ENCODE measurements at regions not wholly inside any gene's neighbourhood (a gene's known extent, or its start where the extent isn't known, plus 50 kb on each side); places are given as distances from the start of the nearest gene placed in this dataset.
A peak's percentile ranks its signal among the peaks of the same experiment; 100 is the strongest.
"Not testable (repeated sequence)": the region's sequence is repeated elsewhere in the genome, so short reads cannot be mapped to it uniquely, and the experiment has no call there.

- no peaks in the 10 kb centered on the region for H3K9me3 ChIP-seq
- H3K27ac ChIP-seq, result no peak overlapping the region
- H3K9ac ChIP-seq, result no peak overlapping the region
- H3K4me2 ChIP-seq, result no peak overlapping the region
- no peaks in the 10 kb centered on the region for H3K36me3 ChIP-seq
- no peaks in the 10 kb centered on the region for H4K20me1 ChIP-seq
- no peak for TF ChIP-seq Cebpa-rat (IDR thresholded peaks at IDR 0.05)
- peaks cover 38% of the 10 kb centered on the region for H3K4me1 ChIP-seq
- no peaks in the 10 kb centered on the region for H3K27me3 ChIP-seq
- no peak overlapping the region for H3K4me3 ChIP-seq
Measured at GRCh38 chr17:77074681-77075080, 66.1 kb upstream of the SEC14L1 start.

- Histone ChIP-seq H3K27ac (no peak overlapping the region), H4K20me1 (no peaks in the 10 kb centered on the region), H3K9ac (no peak overlapping the region), H3K9me3 (no peaks in the 10 kb centered on the region), H3K4me1 (peaks cover 54% of the 10 kb centered on the region), H3K27me3 (no peaks in the 10 kb centered on the region), H3K4me3 (no peak overlapping the region), H3K36me3 (no peaks in the 10 kb centered on the region), H3K4me2 (no peak overlapping the region)
- TF ChIP-seq Cebpa-rat (IDR thresholded peaks at IDR 0.05), result no peak
Measured at GRCh38 chr17:77076124-77076830, 64.5 kb upstream of the SEC14L1 start.

GRCh38 chr17:77083531-77083930, 57.2 kb upstream of the SEC14L1 start:
- no peaks in the 10 kb centered on the region for H3K36me3 ChIP-seq
- H4K20me1 ChIP-seq, result no peaks in the 10 kb centered on the region
- peaks cover 99% of the 10 kb centered on the region for H3K4me1 ChIP-seq
- H3K27me3 ChIP-seq, result no peaks in the 10 kb centered on the region
- H3K9me3 ChIP-seq, result no peaks in the 10 kb centered on the region
- no peak for TF ChIP-seq Cebpa-rat (IDR thresholded peaks at IDR 0.05)
- peak overlapping the region; percentile 99 for H3K27ac ChIP-seq
- peak overlapping the region; percentile 81 for H3K9ac ChIP-seq
- no peak overlapping the region for H3K4me3 ChIP-seq
- peak overlapping the region; percentile 91 for H3K4me2 ChIP-seq

GRCh38 chr17:77085926-77086432, 54.8 kb upstream of the SEC14L1 start:
- H3K4me3 ChIP-seq, result peak overlapping the region; percentile 66
- peak overlapping the region; percentile 91 for H3K4me2 ChIP-seq
- no peak for TF ChIP-seq Cebpa-rat (IDR thresholded peaks at IDR 0.05)
- H3K9me3 ChIP-seq, result no peaks in the 10 kb centered on the region
- peaks cover 14% of the 10 kb centered on the region for H3K36me3 ChIP-seq
- H4K20me1 ChIP-seq, result no peaks in the 10 kb centered on the region; the same call in 1 of the 2 replicates
- H3K4me1 ChIP-seq, result peaks cover 94% of the 10 kb centered on the region
- H3K27ac ChIP-seq, result peak overlapping the region; percentile 99
- H3K27me3 ChIP-seq, result no peaks in the 10 kb centered on the region
- peak overlapping the region; percentile 81 for H3K9ac ChIP-seq

GRCh38 chr17:77086433-77087010, 54.2 kb upstream of the SEC14L1 start:
- Histone ChIP-seq H3K27me3 (no peaks in the 10 kb centered on the region), H3K4me1 (peaks cover 94% of the 10 kb centered on the region), H3K27ac (peak overlapping the region; percentile 99), H3K9me3 (no peaks in the 10 kb centered on the region), H3K9ac (peak overlapping the region; percentile 81), H3K4me3 (peak overlapping the region; percentile 66), H3K36me3 (peaks cover 19% of the 10 kb centered on the region), H3K4me2 (peak overlapping the region; percentile 91), H4K20me1 (no peaks in the 10 kb centered on the region; the same call in 1 of the 2 replicates)
- TF ChIP-seq Cebpa-rat (IDR thresholded peaks at IDR 0.05), result no peak

- peak overlapping the region; percentile 99 for H3K27ac ChIP-seq
- H3K4me3 ChIP-seq, result peak overlapping the region; percentile 90
- H3K4me2 ChIP-seq, result peak overlapping the region; percentile 91
- peaks cover 5% of the 10 kb centered on the region; the same call in 1 of the 2 replicates for H4K20me1 ChIP-seq
- no peak for TF ChIP-seq Cebpa-rat (IDR thresholded peaks at IDR 0.05)
- peak overlapping the region; percentile 99 for H3K9ac ChIP-seq
- H3K9me3 ChIP-seq, result no peaks in the 10 kb centered on the region
- peaks cover 32% of the 10 kb centered on the region for H3K36me3 ChIP-seq
- H3K4me1 ChIP-seq, result peaks cover 94% of the 10 kb centered on the region
- no peaks in the 10 kb centered on the region for H3K27me3 ChIP-seq
Measured at GRCh38 chr17:77087650-77088454, 52.9 kb upstream of the SEC14L1 start.

- H3K9me3 ChIP-seq, result no peaks in the 10 kb centered on the region
- no peak for TF ChIP-seq Cebpa-rat (IDR thresholded peaks at IDR 0.05)
- H3K4me3 ChIP-seq, result peak overlapping the region; percentile 90
- H3K4me1 ChIP-seq, result peaks cover 94% of the 10 kb centered on the region
- peak overlapping the region; percentile 91 for H3K4me2 ChIP-seq
- peak overlapping the region; percentile 99 for H3K27ac ChIP-seq
- H3K36me3 ChIP-seq, result peaks cover 40% of the 10 kb centered on the region
- H3K27me3 ChIP-seq, result no peaks in the 10 kb centered on the region
- H4K20me1 ChIP-seq, result peaks cover 12% of the 10 kb centered on the region; the same call in 1 of the 2 replicates
- peak overlapping the region; percentile 99 for H3K9ac ChIP-seq
Measured at GRCh38 chr17:77088455-77089123, 52.2 kb upstream of the SEC14L1 start.

- H3K9ac ChIP-seq, result peak overlapping the region; percentile 99
- H3K9me3 ChIP-seq, result no peaks in the 10 kb centered on the region
- H3K4me2 ChIP-seq, result peak overlapping the region; percentile 91
- peak overlapping the region; percentile 99 for H3K27ac ChIP-seq
- TF ChIP-seq Cebpa-rat (IDR thresholded peaks at IDR 0.05), result no peak
- H3K4me3 ChIP-seq, result peak overlapping the region; percentile 90
- peaks cover 45% of the 10 kb centered on the region for H3K36me3 ChIP-seq
- peaks cover 17% of the 10 kb centered on the region; the same call in 1 of the 2 replicates for H4K20me1 ChIP-seq
- H3K27me3 ChIP-seq, result no peaks in the 10 kb centered on the region
- peaks cover 90% of the 10 kb centered on the region for H3K4me1 ChIP-seq
Measured at GRCh38 chr17:77089124-77089490, 51.7 kb upstream of the SEC14L1 start.

- H3K27me3 ChIP-seq, H3K9me3 ChIP-seq: not testable (repeated sequence)
- H3K9ac ChIP-seq, result peak overlapping the region; percentile 99
- peak overlapping the region; percentile 91 for H3K4me2 ChIP-seq
- H3K27ac ChIP-seq, result peak overlapping the region; percentile 99
- peaks cover 82% of the 10 kb centered on the region for H3K4me1 ChIP-seq
- H3K36me3 ChIP-seq, result peaks cover 53% of the 10 kb centered on the region
- peak overlapping the region; percentile 90 for H3K4me3 ChIP-seq
- peaks cover 26% of the 10 kb centered on the region; the same call in 1 of the 2 replicates for H4K20me1 ChIP-seq
Measured at GRCh38 chr17:77089949-77090348, 50.8 kb upstream of the SEC14L1 start.
